HCT116 (cell line): ENCODE measurements at regions not wholly inside any gene's neighbourhood (a gene's known extent, or its start where the extent isn't known, plus 50 kb on each side); places are given as distances from the start of the nearest gene placed in this dataset.

Source experiments
- ATAC-seq: fragments of 200-7000 bp; cut with Tn5 transposase; 2 replicates; pipeline ENCODE4 v1.9.1; 2020; ENCODE audit warnings: mild to moderate bottlenecking, moderate library complexity
- BruUV-seq: library from RNA; stranded (reverse); fragments of 400-500 nt; replicated peaks from 2 replicates; lab custom pipeline; 2021; lab: Mats Ljungman, UMichigan
- CTCF ChIA-PET: fragments of 300-600 bp; sonication (Branson Sonifier 250); formaldehyde crosslinking; loops from one replicate; lab custom pipeline; 2021; ENCODE audit warnings: antibody characterized with exemption; lab: Charles Lee
- POLR2A ChIA-PET: fragments of 300-600, 350-600 bp; sonication (Branson Sonifier 250); formaldehyde crosslinking; loops from one replicate; lab custom pipeline; 2021; ENCODE audit warnings: antibody characterized with exemption; lab: Charles Lee
- RAD21 ChIA-PET, 2 experiments: fragments of 300-600 bp; sonication (Branson Sonifier 250); formaldehyde crosslinking; loops; one replicate each; lab custom pipeline; 2023; ENCODE audit warnings: low total read pairs in 2 of 2; ENCODE audit not compliant: uncharacterized antibody in 2 of 2, unreplicated experiment in 2 of 2, low non-redundant PET in 1 of 2; lab: Charles Lee
- DNase-seq: peaks from one replicate; pipeline ENCODE4 v3.0.0-alpha.2; 2010; ENCODE audit warnings: low read depth, low spot score
- H2AFZ ChIP-seq: fragments of 200-600 bp; shearing (Covaris generic), sonication (generic); 2 replicates; pipeline ENCODE4 v1.6.1; 2017; ENCODE audit warnings: low read depth, mixed run types, mixed read lengths, antibody characterized with exemption, low read length; ENCODE audit not compliant: poor library complexity, severe bottlenecking
- H3K27ac ChIP-seq: 2 replicates; pipeline ENCODE4 v1.5.1; 2012; ENCODE audit warnings: low read depth, low read length
- H3K27me3 ChIP-seq: fragments of 200-600 bp; sonication (generic); 2 replicates; pipeline ENCODE4 v1.6.1; 2016; ENCODE audit warnings: mixed run types, low read length, mixed read lengths; ENCODE audit not compliant: insufficient read depth
- H3K36me3 ChIP-seq, 2 experiments: fragments of 200-500 bp in 1 of 2; fragments of 200-600 bp in 1 of 2; sonication (Bioruptor generic) in 1 of 2; sonication (generic) in 1 of 2; 2 replicates each; pipeline versions ENCODE4 v1.5.1 to v1.6.1; 2014 to 2016; ENCODE audit warnings: low read length in 2 of 2, inconsistent platforms in 1 of 2, mixed read lengths in 1 of 2, mixed run types in 1 of 2; ENCODE audit not compliant: insufficient read depth in 2 of 2, control insufficient read depth in 1 of 2
- H3K4me1 ChIP-seq, 2 experiments: fragments of 200-600 bp in 1 of 2; sonication (generic) in 1 of 2; 2 replicates each; pipeline versions ENCODE4 v1.5.1 to v1.6.1; 2012 to 2017; ENCODE audit warnings: low read length in 2 of 2, inconsistent platforms in 1 of 2, mild to moderate bottlenecking in 1 of 2, mixed read lengths in 1 of 2, mixed run types in 1 of 2, moderate library complexity in 1 of 2; ENCODE audit not compliant: insufficient read depth in 2 of 2, control insufficient read depth in 1 of 2
- H3K4me2 ChIP-seq: fragments of 200-600 bp; sonication (generic); 2 replicates; pipeline ENCODE4 v1.6.1; 2017; ENCODE audit warnings: mixed run types, low read length, mixed read lengths
- H3K4me3 ChIP-seq, 2 experiments: fragments of 200-600 bp in 1 of 2; sonication (generic) in 1 of 2; replicated peaks in 1 of 2; 2 replicates each; pipeline ENCODE4 v1.5.1; 2011 to 2016; ENCODE audit warnings: low read length in 2 of 2, control low read depth in 1 of 2, low read depth in 1 of 2, mild to moderate bottlenecking in 1 of 2, mixed read lengths in 1 of 2, mixed run types in 1 of 2
- H3K79me2 ChIP-seq: fragments of 200-600 bp; sonication (generic); 2 replicates; pipeline ENCODE4 v1.6.1; 2017; ENCODE audit warnings: mild to moderate bottlenecking, mixed run types, low read length, moderate library complexity, mixed read lengths; ENCODE audit not compliant: insufficient read depth
- H3K9ac ChIP-seq: fragments of 200-600 bp; sonication (generic); 2 replicates; pipeline ENCODE4 v1.6.1; 2016; ENCODE audit warnings: low read length, mixed read lengths
- H3K9me2 ChIP-seq: fragments of 200-600 bp; sonication (generic), shearing (Covaris generic); 2 replicates; pipeline ENCODE4 v1.6.1; 2017; ENCODE audit warnings: mixed run types, mild to moderate bottlenecking, moderate library complexity; ENCODE audit not compliant: insufficient read depth
- H3K9me3 ChIP-seq, 2 experiments: fragments of 200-500 bp in 1 of 2; fragments of 200-600 bp in 1 of 2; sonication (Bioruptor generic) in 1 of 2; sonication (generic) in 1 of 2; 2 replicates each; pipeline ENCODE4 v1.6.1; 2014 to 2017; ENCODE audit warnings: low read length in 2 of 2, mixed read lengths in 2 of 2, inconsistent platforms in 1 of 2, low read depth in 1 of 2, mild to moderate bottlenecking in 1 of 2, mixed run types in 1 of 2, moderate library complexity in 1 of 2; ENCODE audit not compliant: control insufficient read depth in 1 of 2, insufficient read depth in 1 of 2
- H4K20me1 ChIP-seq: fragments of 200-600 bp; sonication (generic), shearing (Covaris generic); 2 replicates; pipeline ENCODE4 v1.6.1; 2017; ENCODE audit warnings: mixed run types, mild to moderate bottlenecking, moderate library complexity; ENCODE audit not compliant: insufficient read depth
- CBX3 ChIP-seq: IDR thresholded peaks from 2 replicates; pipeline ENCODE4 v1.6.1; 2012; ENCODE audit warnings: low read depth
- CEBPB ChIP-seq: IDR thresholded peaks from 2 replicates; pipeline ENCODE4 v1.6.1; 2012; ENCODE audit warnings: low read depth
- ELF1 ChIP-seq: IDR thresholded peaks from 2 replicates; pipeline ENCODE4 v1.6.1; 2012; ENCODE audit warnings: low read depth, borderline replicate concordance
- EZH2phosphoT487 ChIP-seq: fragments of 200-600 bp; IDR thresholded peaks from 2 replicates; pipeline ENCODE4 v1.6.1; 2018; ENCODE audit warnings: antibody characterized with exemption, borderline replicate concordance
- FOSL1 ChIP-seq: IDR thresholded peaks from 2 replicates; pipeline ENCODE4 v1.6.1; 2012; ENCODE audit warnings: low read depth
- JUND ChIP-seq: IDR thresholded peaks from 2 replicates; pipeline ENCODE4 v1.6.1; 2012
- POLR2A ChIP-seq: IDR thresholded peaks from 2 replicates; pipeline ENCODE4 v1.7.0; 2011; ENCODE audit warnings: borderline replicate concordance; ENCODE audit not compliant: insufficient read depth, insufficient read length; ENCODE audit errors: extremely low read depth
- POLR2AphosphoS5 ChIP-seq: IDR thresholded peaks from 2 replicates; pipeline ENCODE4 v1.6.1; 2011; ENCODE audit warnings: mild to moderate bottlenecking, low read depth, low read length, moderate library complexity
- RAD21 ChIP-seq: IDR thresholded peaks from 2 replicates; pipeline ENCODE4 v1.6.1; 2012; ENCODE audit warnings: low read depth, mild to moderate bottlenecking
- SIN3A ChIP-seq: IDR thresholded peaks from 2 replicates; pipeline ENCODE4 v1.6.1; 2012; ENCODE audit warnings: low read depth
- SRF ChIP-seq: IDR thresholded peaks from 2 replicates; pipeline ENCODE4 v1.6.1; 2012; ENCODE audit warnings: low read depth
- TCF7L2 ChIP-seq: IDR thresholded peaks from 2 replicates; pipeline ENCODE4 v1.7.0; 2011; ENCODE audit warnings: borderline replicate concordance, inconsistent platforms; ENCODE audit not compliant: insufficient read depth, insufficient read length; ENCODE audit errors: extremely low read depth
- YY1 ChIP-seq: IDR thresholded peaks from 2 replicates; pipeline ENCODE4 v1.6.1; 2011; ENCODE audit warnings: low read length, low read depth, moderate library complexity, mild to moderate bottlenecking; ENCODE audit not compliant: insufficient replicate concordance; ENCODE audit errors: extremely low read depth
- ZFX ChIP-seq: fragments of 450-650 bp; IDR thresholded peaks from 2 replicates; pipeline ENCODE4 v1.6.1; 2017
- ZNF274 ChIP-seq: fragments of 200-500 bp; sonication (Bioruptor generic); IDR thresholded peaks from 2 replicates; pipeline ENCODE4 v1.6.1; 2014; ENCODE audit warnings: mild to moderate bottlenecking, low read depth, low read length, inconsistent platforms
- intact Hi-C: fragments of 100-400 bp; cut with micrococcal nuclease; formaldehyde crosslinking; loops from 2 replicates; pipeline ENCODE4 v1.10.0; 2022
- TF ChIP-seq, protein P1 (sequence below), 3 experiments: fragments of 200-600 bp in 1 of 3; sonication (generic) in 1 of 3; IDR thresholded peaks in 2 of 3; conservative IDR thresholded peaks in 1 of 3; 2 replicates each; pipeline ENCODE4 v1.5.1; 2012 to 2017; ENCODE audit warnings: low read depth in 2 of 3, low read length in 2 of 3, antibody characterized with exemption in 1 of 3, borderline replicate concordance in 1 of 3, control low read depth in 1 of 3, mild to moderate bottlenecking in 1 of 3, mixed read lengths in 1 of 3, mixed run types in 1 of 3, moderate library complexity in 1 of 3; ENCODE audit not compliant: insufficient read depth in 1 of 3
- TF ChIP-seq, protein P2 (sequence below): IDR thresholded peaks from 2 replicates; pipeline ENCODE4 v1.6.1; 2011; ENCODE audit warnings: mild to moderate bottlenecking, low read length, moderate library complexity; ENCODE audit not compliant: insufficient replicate concordance; ENCODE audit errors: extremely low read depth
- TF ChIP-seq, protein P3 (sequence below): IDR thresholded peaks from 2 replicates; pipeline ENCODE4 v1.6.1; 2012
- TF ChIP-seq, protein P4 (sequence below): IDR thresholded peaks from 2 replicates; pipeline ENCODE4 v1.6.1; 2012

DNA sequence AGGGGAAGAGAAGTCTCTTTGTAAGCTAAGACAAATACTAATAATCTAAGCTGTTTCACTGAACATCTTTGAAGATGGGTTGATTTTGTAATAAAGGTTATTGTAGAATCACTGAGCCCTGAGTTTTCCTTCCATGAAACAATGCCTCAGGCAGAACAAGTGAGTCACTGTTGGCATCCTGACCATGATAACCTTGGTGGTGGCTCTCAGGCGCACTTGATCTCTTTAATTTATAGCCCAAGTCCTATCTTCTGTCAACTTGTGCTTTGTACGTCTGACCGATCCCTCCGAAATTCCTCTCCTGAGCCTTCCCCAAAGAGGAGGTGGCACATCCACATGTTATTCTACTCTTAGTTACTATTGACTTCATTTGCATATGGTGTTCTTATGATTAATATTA is 812.9 kb downstream of the REEP3 start:
- Histone ChIP-seq H3K4me3 (no peak overlapping the region), H3K9me2 (no peaks in the 10 kb centered on the region), H3K79me2 (no peaks in the 10 kb centered on the region), H3K9me3 (no peaks in the 10 kb centered on the region), H3K36me3 (no peaks in the 10 kb centered on the region), H4K20me1 (no peaks in the 10 kb centered on the region)
- ATAC-seq (no peak), DNase-seq (no peak)
- RAD21 ChIA-PET = no interaction called here
- BruUV-seq = no TSS peak
- TF ChIP-seq JUND = no peak
- TF ChIP-seq, protein P1, sequence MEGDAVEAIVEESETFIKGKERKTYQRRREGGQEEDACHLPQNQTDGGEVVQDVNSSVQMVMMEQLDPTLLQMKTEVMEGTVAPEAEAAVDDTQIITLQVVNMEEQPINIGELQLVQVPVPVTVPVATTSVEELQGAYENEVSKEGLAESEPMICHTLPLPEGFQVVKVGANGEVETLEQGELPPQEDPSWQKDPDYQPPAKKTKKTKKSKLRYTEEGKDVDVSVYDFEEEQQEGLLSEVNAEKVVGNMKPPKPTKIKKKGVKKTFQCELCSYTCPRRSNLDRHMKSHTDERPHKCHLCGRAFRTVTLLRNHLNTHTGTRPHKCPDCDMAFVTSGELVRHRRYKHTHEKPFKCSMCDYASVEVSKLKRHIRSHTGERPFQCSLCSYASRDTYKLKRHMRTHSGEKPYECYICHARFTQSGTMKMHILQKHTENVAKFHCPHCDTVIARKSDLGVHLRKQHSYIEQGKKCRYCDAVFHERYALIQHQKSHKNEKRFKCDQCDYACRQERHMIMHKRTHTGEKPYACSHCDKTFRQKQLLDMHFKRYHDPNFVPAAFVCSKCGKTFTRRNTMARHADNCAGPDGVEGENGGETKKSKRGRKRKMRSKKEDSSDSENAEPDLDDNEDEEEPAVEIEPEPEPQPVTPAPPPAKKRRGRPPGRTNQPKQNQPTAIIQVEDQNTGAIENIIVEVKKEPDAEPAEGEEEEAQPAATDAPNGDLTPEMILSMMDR (IDR thresholded peaks at IDR 0.05 in 2 of 3, conservative IDR thresholded peaks at IDR 0.05 in 1 of 3; ENCODE audit: borderline replicate concordance in 1 of 3, insufficient read depth in 1 of 3, low read depth in 2 of 3, low read length in 2 of 3) = no peak
- TF ChIP-seq, protein P2, sequence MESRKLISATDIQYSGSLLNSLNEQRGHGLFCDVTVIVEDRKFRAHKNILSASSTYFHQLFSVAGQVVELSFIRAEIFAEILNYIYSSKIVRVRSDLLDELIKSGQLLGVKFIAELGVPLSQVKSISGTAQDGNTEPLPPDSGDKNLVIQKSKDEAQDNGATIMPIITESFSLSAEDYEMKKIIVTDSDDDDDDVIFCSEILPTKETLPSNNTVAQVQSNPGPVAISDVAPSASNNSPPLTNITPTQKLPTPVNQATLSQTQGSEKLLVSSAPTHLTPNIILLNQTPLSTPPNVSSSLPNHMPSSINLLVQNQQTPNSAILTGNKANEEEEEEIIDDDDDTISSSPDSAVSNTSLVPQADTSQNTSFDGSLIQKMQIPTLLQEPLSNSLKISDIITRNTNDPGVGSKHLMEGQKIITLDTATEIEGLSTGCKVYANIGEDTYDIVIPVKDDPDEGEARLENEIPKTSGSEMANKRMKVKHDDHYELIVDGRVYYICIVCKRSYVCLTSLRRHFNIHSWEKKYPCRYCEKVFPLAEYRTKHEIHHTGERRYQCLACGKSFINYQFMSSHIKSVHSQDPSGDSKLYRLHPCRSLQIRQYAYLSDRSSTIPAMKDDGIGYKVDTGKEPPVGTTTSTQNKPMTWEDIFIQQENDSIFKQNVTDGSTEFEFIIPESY = no peak
- TF ChIP-seq ZNF274 = no peak
- TF ChIP-seq, protein P3, sequence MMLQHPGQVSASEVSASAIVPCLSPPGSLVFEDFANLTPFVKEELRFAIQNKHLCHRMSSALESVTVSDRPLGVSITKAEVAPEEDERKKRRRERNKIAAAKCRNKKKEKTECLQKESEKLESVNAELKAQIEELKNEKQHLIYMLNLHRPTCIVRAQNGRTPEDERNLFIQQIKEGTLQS = no peak
- no peak for TF ChIP-seq POLR2AphosphoS5
- no peak for TF ChIP-seq POLR2A
- no peak for TF ChIP-seq SRF
- TF ChIP-seq TCF7L2 = no peak
- TF ChIP-seq YY1 = no peak
- TF ChIP-seq CBX3 = no peak
- TF ChIP-seq, protein P4, sequence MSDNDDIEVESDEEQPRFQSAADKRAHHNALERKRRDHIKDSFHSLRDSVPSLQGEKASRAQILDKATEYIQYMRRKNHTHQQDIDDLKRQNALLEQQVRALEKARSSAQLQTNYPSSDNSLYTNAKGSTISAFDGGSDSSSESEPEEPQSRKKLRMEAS = no peak
- no peak for TF ChIP-seq ZFX
- no peak for TF ChIP-seq ELF1
- no peak for TF ChIP-seq SIN3A
- no peak for TF ChIP-seq FOSL1
- TF ChIP-seq RAD21 = no peak
- TF ChIP-seq EZH2phosphoT487 = no peak
- TF ChIP-seq CEBPB = no peak
- TF ChIP-seq, all 23 proteins: peak for 0
- Histone ChIP-seq H2AFZ (no peak overlapping the region), H3K4me2 (no peak overlapping the region), H3K4me1 (no peaks in the 10 kb centered on the region), H3K27me3 (no peaks in the 10 kb centered on the region), H3K9ac (no peak overlapping the region), H3K27ac (no peak overlapping the region)
- ChIA-PET CTCF (no interaction called here), POLR2A (no interaction called here)
- intact Hi-C loops = no loop called here
